ENCODE measurements at regions not wholly inside any gene's neighbourhood (a gene's known extent, or its start where the extent isn't known, plus 50 kb on each side); places are given as distances from the start of the nearest gene placed in this dataset.
A peak's percentile ranks its signal among the peaks of the same experiment; 100 is the strongest.

DNA sequence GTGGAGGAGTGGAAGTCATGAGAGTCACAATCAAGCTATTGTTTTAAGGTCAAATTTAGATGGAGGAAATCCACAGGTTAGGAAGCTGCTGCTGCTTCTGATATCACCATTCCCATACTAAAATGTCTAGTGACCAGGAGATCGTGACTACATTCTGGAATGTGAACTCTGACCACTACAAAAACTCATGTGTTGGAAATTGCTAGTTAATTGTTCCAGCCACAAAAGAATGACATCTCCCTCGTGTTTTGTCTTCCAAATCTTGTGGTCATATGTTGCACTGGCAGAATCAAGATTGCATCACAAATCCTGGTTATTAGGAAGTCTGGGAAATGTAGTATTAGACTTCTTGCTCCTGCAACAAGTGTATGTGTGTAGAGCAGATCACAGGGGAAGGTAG is 441.9 kb downstream of the CD109 start:
- intact Hi-C loops (cut with DNase I): no loop called here
- ATAC-seq: no peak
- no peak for DNase-seq (ENCODE audit: low spot score)

- DNase-seq (ENCODE audit: low spot score): no peak
- intact Hi-C loops (cut with DNase I): no loop called here
- ATAC-seq: no peak
Measured at GRCh38 chr6:74134327-74134726, 438.3 kb downstream of the CD109 start.

DNA sequence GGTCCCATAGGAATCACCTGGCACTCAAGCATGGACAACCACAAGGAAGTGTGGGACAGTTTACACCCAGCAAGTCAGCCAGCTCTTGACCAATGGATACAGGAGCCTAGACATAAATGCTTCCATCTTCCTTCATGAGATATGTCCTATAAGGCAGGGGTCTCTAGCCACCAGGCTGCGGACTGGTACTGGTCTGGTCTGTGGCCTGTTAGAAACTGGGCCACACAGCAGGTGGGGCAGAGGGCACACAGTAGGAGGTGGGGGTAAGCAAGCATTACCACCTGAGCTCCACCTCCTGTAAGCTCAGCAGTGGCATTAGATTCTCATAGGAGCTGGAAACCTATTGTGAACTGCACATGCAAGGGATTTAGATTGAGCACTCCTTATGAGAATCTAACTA is 437.1 kb downstream of the CD109 start:
- intact Hi-C loops (cut with DNase I): no loop called here
- DNase-seq (ENCODE audit: low spot score) (no peak), ATAC-seq (no peak)

DNA sequence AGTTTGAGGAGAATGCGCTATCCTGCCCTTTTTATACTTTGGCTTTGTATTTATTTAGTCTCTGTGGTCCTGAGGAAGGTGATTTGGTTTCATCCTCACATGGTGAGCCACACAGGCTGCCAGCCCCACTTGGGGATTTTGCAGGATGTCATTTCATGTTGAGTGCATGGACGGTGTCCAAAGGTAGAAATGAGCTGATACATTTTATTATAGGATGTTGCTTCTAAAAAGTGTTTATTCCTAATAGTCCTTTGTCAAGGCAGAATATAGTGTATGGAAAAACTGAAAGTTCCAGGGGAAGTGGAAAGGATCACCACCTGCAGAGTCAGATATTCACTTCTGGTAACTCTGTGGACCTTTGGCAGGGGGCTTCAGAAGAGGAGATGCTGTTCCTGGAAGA is 434.6 kb downstream of the CD109 start:
- intact Hi-C loops (cut with DNase I): no loop called here
- ATAC-seq: no peak
- DNase-seq (ENCODE audit: low spot score): no peak

- no peak for DNase-seq (ENCODE audit: low spot score)
- ATAC-seq: no peak
- intact Hi-C loops (cut with DNase I): no loop called here
Measured at GRCh38 chr6:74128536-74128935, 432.5 kb downstream of the CD109 start.

- intact Hi-C loops (cut with DNase I): no loop called here
- no peak for ATAC-seq
- DNase-seq (ENCODE audit: low spot score): no peak
Measured at GRCh38 chr6:74117113-74117512, 421.1 kb downstream of the CD109 start.

DNA sequence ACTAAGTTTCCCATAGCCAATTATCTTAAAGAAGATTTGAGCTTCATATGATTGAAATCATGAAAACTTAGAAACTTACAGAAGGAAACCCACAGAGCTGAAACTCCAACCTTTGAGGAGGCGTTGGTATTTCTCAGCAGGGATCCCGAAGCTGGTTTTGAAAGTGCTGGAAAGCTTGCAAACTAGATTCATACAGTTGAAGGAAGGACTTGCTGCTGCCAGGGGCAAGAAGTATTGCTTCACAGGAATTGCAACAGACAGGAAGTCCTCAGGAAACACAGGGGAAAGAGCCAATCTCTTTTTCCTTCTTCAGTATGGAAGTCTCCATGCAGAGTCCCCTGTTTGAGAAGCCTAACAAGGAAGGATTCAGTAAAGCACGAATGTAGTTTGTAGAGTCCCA is 419.7 kb downstream of the CD109 start:
- intact Hi-C loops (cut with DNase I): no loop called here
- DNase-seq (ENCODE audit: low spot score): no peak
- ATAC-seq: no peak

GRCh38 chr6:74114428-74114827 is 418.4 kb downstream of the CD109 start:
- intact Hi-C loops (cut with DNase I): no loop called here
- no peak for ATAC-seq
- DNase-seq (ENCODE audit: low spot score): no peak

- intact Hi-C loops (cut with DNase I): no loop called here
- DNase-seq (ENCODE audit: low spot score): no peak
- ATAC-seq: no peak
Measured at GRCh38 chr6:74113901-74114300, 417.9 kb downstream of the CD109 start.

GRCh38 chr6:74103417-74103816 is 407.4 kb downstream of the CD109 start:
- intact Hi-C loops (cut with DNase I): no loop called here
- DNase-seq (ENCODE audit: low spot score): no peak
- no peak for ATAC-seq

GRCh38 chr6:74100719-74101287 is 404.8 kb downstream of the CD109 start:
- intact Hi-C loops (cut with DNase I): no loop called here
- no peak for ATAC-seq
- DNase-seq (ENCODE audit: low spot score): no peak

DNA sequence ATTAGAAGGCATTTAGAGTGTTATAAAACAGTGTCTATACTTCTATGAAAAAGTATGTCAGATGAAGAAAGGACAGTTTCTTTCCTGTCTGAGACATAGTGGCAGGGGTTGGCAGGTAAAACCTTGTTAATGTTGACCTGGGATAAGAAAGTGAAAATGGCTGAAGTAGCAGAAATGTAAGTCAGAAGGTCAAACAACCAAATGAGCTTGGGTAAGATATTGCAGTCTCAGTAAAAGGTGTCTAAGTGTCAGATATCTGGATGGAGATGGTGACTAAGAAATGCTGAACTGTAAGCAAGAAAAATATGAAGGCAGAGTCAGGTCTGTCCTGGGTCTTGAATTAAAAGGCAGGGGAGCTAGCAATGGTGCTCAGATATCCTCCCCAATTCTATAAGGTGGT is 400.3 kb downstream of the CD109 start:
- ATAC-seq (no peak), DNase-seq (ENCODE audit: low spot score) (no peak)
- intact Hi-C loops (cut with DNase I): no loop called here

GRCh38 chr6:74093361-74093760 is 397.4 kb downstream of the CD109 start:
- DNase-seq (ENCODE audit: low spot score) (no peak), ATAC-seq (no peak)
- intact Hi-C loops (cut with DNase I): loop anchor here (5.0 kb wide), 1 partner anchor 1114 kb away; the partner anchor contains the start of gene COL12A1

DNA sequence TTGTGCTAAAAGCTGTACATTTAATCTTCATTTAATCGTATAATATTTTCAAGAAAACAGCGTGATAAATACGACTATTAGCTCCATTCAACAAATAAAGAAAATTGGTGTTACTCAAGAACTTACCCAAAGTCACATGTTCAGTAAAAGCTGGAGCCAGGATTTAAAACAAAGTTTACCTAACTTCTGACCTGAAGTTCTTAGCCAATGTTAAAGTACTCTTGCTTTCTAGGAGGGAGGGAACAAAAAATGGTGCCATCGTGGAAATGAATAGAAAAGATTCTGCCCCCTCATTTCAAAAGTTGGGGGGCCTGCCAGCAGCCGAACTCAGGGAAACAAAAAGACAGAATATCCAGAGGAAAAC is 395.8 kb downstream of the CD109 start:
- ATAC-seq (peak; percentile 62), DNase-seq (ENCODE audit: low spot score) (no peak)
- intact Hi-C loops (cut with DNase I): loop anchor here (5.0 kb wide), 1 partner anchor 1116 kb away; the partner anchor contains the start of gene COL12A1

- ATAC-seq (peak; percentile 70), DNase-seq (ENCODE audit: low spot score) (no peak)
- intact Hi-C loops (cut with DNase I): loop anchor here (5.0 kb wide), 1 partner anchor 1116 kb away; the partner anchor contains the start of gene COL12A1
Measured at GRCh38 chr6:74091136-74091793, 395.3 kb downstream of the CD109 start.

GRCh38 chr6:74087899-74088298 is 391.9 kb downstream of the CD109 start:
- intact Hi-C loops (cut with DNase I): no loop called here
- ATAC-seq (no peak), DNase-seq (ENCODE audit: low spot score) (no peak)

DNA sequence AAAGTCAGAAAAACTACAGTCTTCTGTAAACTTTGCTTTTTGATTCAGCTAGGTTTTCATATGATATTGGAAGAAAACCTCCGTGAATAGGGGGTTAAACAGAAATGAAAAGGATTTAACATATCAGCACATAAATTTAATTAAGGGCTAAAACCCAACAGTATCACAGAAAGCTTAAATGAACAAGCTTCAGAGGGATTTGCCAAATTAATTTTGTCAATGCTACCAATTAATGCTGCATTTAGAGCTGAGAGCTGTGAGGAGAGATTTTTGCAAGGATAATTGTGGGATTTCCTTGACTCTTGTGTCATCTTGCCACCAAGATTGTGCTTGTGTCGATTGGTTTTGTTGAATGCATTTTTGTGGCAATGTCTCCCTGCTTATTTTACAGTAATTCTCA is 379.9 kb downstream of the CD109 start:
- DNase-seq (ENCODE audit: low spot score) (no peak), ATAC-seq (no peak)
- intact Hi-C loops (cut with DNase I): no loop called here

DNA sequence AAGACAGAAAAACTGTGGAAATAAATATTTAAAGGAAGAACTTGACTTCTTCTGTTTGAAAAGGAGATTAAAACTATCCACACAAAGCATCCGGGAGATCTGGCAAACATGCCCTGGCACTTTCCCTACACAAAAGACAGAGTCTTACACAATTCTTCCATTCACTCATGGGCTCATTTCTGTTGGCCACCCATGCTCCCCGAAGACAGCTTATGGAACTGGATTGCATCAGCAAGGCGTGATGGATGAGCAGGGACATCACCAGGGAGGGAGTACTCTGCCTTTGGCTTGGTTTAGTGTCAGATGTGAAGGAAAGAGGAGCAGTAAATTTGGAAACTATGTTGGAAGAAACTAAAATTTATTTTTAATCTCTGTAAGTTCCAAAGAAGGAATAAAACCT is 379.3 kb downstream of the CD109 start:
- intact Hi-C loops (cut with DNase I): no loop called here
- DNase-seq (ENCODE audit: low spot score) (peak; percentile 63), ATAC-seq (peak; percentile 96)

DNA sequence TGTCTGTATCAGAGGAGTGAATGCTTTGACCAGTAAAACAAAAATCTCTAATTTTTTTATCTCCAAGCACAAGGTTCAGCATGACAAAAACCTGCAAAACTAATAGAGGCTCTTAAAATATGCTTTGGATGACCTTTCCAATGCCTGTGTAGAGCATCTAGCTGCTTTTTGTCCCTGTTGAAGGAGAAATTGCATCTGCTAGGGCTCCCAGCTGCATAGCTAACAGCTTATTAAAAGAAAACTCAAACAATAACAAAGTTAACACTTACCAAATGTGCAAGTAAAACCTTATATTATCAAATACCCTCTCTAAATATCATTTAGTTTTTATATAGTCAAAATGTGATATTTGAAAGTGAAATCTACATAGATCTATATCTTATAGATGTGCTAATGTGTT is 378.6 kb downstream of the CD109 start:
- DNase-seq (ENCODE audit: low spot score) (no peak), ATAC-seq (no peak)
- intact Hi-C loops (cut with DNase I): no loop called here

- no peak for ATAC-seq
- intact Hi-C loops (cut with DNase I): no loop called here
Measured at GRCh38 chr6:74073999-74074398, 378.0 kb downstream of the CD109 start.

GRCh38 chr6:74073429-74073828 is 377.4 kb downstream of the CD109 start:
- ATAC-seq (no peak), DNase-seq (ENCODE audit: low spot score) (no peak)
- intact Hi-C loops (cut with DNase I): no loop called here

More at GRCh38 chr6:74073999-74074398, 378.0 kb downstream of the CD109 start:
- DNase-seq (ENCODE audit: low spot score): no peak

All from sciatic nerve (tissue), 2 donors.